ENCODE measurements at regions not wholly inside any gene's neighbourhood (a gene's known extent, or its start where the extent isn't known, plus 50 kb on each side); places are given as distances from the start of the nearest gene placed in this dataset.

DNA sequence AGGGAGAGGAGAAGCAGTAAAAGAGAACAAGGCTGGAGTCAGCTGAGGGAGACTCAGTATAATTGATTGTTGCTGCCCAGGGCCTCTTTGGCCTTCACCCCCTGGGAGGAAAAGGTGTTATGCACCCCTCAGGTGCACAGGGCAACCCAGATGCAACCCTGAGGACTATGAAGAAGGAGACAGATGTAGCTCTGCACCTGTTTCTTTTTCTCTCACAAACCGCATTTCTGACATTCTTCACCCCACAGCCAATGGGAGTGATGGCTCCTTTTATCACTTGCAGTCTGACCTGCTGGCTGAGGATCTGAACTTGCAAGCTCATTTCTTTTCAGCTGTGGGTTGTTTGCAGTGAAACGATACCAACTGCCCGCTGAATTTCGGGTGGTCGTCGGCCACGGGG lies 64.1 kb upstream of the F13A1 start:
- no peak for TF ChIP-seq CTBP1 (IDR thresholded peaks at IDR 0.05; ENCODE audit: borderline replicate concordance)
- TF ChIP-seq L3MBTL2 (conservative IDR thresholded peaks at IDR 0.05), result no peak
- TF ChIP-seq NFRKB (IDR thresholded peaks at IDR 0.05), result no peak
- no peak for TF ChIP-seq SP1 (IDR thresholded peaks at IDR 0.05)
- no peak for TF ChIP-seq SUZ12 (IDR thresholded peaks at IDR 0.05)
- no peak for TF ChIP-seq ARNT (IDR thresholded peaks at IDR 0.05)
- no peak for TF ChIP-seq FOXA1 (IDR thresholded peaks at IDR 0.05)
